GM12878 (cell line): ENCODE measurements at regions not wholly inside any gene's neighbourhood (a gene's known extent, or its start where the extent isn't known, plus 50 kb on each side); places are given as distances from the start of the nearest gene placed in this dataset.

Experiments
- ATAC-seq: fragments of 200-7000 bp; cut with Tn5 transposase; 3 replicates; pipeline ENCODE4 v1.9.1; 2020; ENCODE audit warnings: mild to moderate bottlenecking, moderate library complexity
- BruUV-seq: library from RNA; stranded (reverse); fragments of 400-500 nt; replicated peaks from 2 replicates; lab custom pipeline; 2021; lab: Mats Ljungman, UMichigan
- CTCF ChIA-PET: fragments of 300-600 bp; sonication (Branson Sonifier 250); formaldehyde crosslinking; extraction: SDS; loops from one replicate; lab custom pipeline; 2021; ENCODE audit warnings: inconsistent platforms; lab: Yijun Ruan, JAX
- POLR2A ChIA-PET: fragments of 350-600 bp; formaldehyde crosslinking; extraction: SDS; loops from one replicate; lab custom pipeline; 2021; ENCODE audit warnings: inconsistent platforms; lab: Charles Lee
- RAD21 ChIA-PET: fragments of 300-600 bp; sonication (Branson Sonifier 250); formaldehyde crosslinking; loops from one replicate; lab custom pipeline; 2023; ENCODE audit warnings: antibody characterized with exemption; ENCODE audit not compliant: unreplicated experiment; lab: Charles Lee
- SMC1A ChIA-PET: fragments of 300-600 bp; sonication (Branson Sonifier 250); formaldehyde crosslinking; loops from one replicate; lab custom pipeline; 2023; ENCODE audit not compliant: unreplicated experiment, uncharacterized antibody; lab: Charles Lee
- DNase-seq: peaks from one replicate; pipeline ENCODE4 v3.0.0-alpha.2; 2011; ENCODE audit warnings: low read depth, low spot score
- FAIRE-seq: peaks from 3 replicates; lab custom pipeline; 2011; peaks lifted over from hg19 to GRCh38; lab: Jason Lieb, UNC
- H2AFZ ChIP-seq: 2 replicates; pipeline ENCODE4 v1.6.0; 2011; ENCODE audit warnings: low read depth, low read length, control low read depth; ENCODE audit not compliant: control insufficient read depth
- H3K27ac ChIP-seq: 2 replicates; pipeline ENCODE4 v1.5.1; 2011; ENCODE audit warnings: control low read depth; ENCODE audit not compliant: control insufficient read depth, insufficient read depth
- H3K27me3 ChIP-seq, 2 experiments: replicated peaks in 1 of 2; 2 replicates each; pipeline versions ENCODE4 v1.6.0 to v1.6.1; 2011; ENCODE audit warnings: low read length in 1 of 2; ENCODE audit not compliant: control insufficient read depth in 2 of 2, insufficient read depth in 2 of 2
- H3K36me3 ChIP-seq, 2 experiments: 2 replicates each; pipeline ENCODE4 v1.5.1; 2011; ENCODE audit warnings: low read length in 1 of 2; ENCODE audit not compliant: control insufficient read depth in 2 of 2, insufficient read depth in 2 of 2
- H3K4me1 ChIP-seq: 2 replicates; pipeline ENCODE4 v1.6.1; 2011; ENCODE audit warnings: mild to moderate bottlenecking, low read length, moderate library complexity, mixed read lengths; ENCODE audit not compliant: control insufficient read depth, insufficient read depth
- H3K4me2 ChIP-seq: 2 replicates; pipeline ENCODE4 v1.6.0; 2011; ENCODE audit warnings: control low read depth; ENCODE audit not compliant: control insufficient read depth, insufficient read depth
- H3K4me3 ChIP-seq: fragments of 200-600 bp; sonication (generic); 2 replicates; pipeline ENCODE4 v1.5.1; 2016
- H3K79me2 ChIP-seq: 2 replicates; pipeline ENCODE4 v1.6.0; 2011; ENCODE audit warnings: low read length; ENCODE audit not compliant: control insufficient read depth, insufficient read depth
- H3K9ac ChIP-seq: 2 replicates; pipeline ENCODE4 v1.8.0; 2011; ENCODE audit warnings: low read length, control low read depth, mixed read lengths; ENCODE audit not compliant: control insufficient read depth, insufficient read depth
- H3K9me3 ChIP-seq: replicated peaks from 3 replicates; pipeline ENCODE4 v1.5.1; 2011; ENCODE audit warnings: mild to moderate bottlenecking, low read length; ENCODE audit not compliant: control insufficient read depth, insufficient read depth
- H4K20me1 ChIP-seq: 2 replicates; pipeline ENCODE4 v1.6.0; 2011; ENCODE audit not compliant: control insufficient read depth, insufficient read depth
- CBX3 ChIP-seq: fragments of 200-600 bp; sonication (generic); IDR thresholded peaks from 2 replicates; pipeline ENCODE4 v1.6.1; 2016; ENCODE audit warnings: low read depth, borderline replicate concordance
- KDM1A ChIP-seq: fragments of 200-600 bp; sonication (generic); IDR thresholded peaks from 2 replicates; pipeline ENCODE4 v1.6.1; 2016; ENCODE audit warnings: borderline replicate concordance
- MXI1 ChIP-seq: fragments of 150-350 bp; IDR thresholded peaks from 2 replicates; pipeline ENCODE4 v1.6.1; 2011; ENCODE audit warnings: low read depth, mild to moderate bottlenecking, inconsistent platforms, low read length, improper control_type of control experiment
- NFYA ChIP-seq: IDR thresholded peaks from 2 replicates; pipeline ENCODE4 v1.6.1; 2011; ENCODE audit warnings: low read depth, mild to moderate bottlenecking, low read length, improper control_type of control experiment, borderline replicate concordance
- NR2F1 ChIP-seq: fragments of 450-650 bp; conservative IDR thresholded peaks from 2 replicates; pipeline ENCODE4 v1.6.1; 2017; ENCODE audit warnings: mild to moderate bottlenecking
- POLR2AphosphoS2 ChIP-seq: IDR thresholded peaks from 2 replicates; pipeline ENCODE4 v1.6.1; 2011; ENCODE audit warnings: low read depth, mild to moderate bottlenecking, low read length, improper control_type of control experiment, moderate library complexity
- RUNX3 ChIP-seq: IDR thresholded peaks from 2 replicates; pipeline ENCODE4 v1.6.1; 2012; ENCODE audit warnings: low read length, inconsistent platforms
- STAT3 ChIP-seq: IDR thresholded peaks from 2 replicates; pipeline ENCODE4 v1.6.1; 2011; ENCODE audit warnings: low read depth, low read length, improper control_type of control experiment
- ZSCAN29 ChIP-seq: fragments of 450-650 bp; IDR thresholded peaks from 2 replicates; pipeline ENCODE4 v1.6.1; 2017; ENCODE audit warnings: mild to moderate bottlenecking, moderate library complexity
- WGBS: methylation state at CpG from one replicate; pipeline ENCODE4 v1.1.6; 2016; ENCODE audit warnings: low lambda C conversion rate; ENCODE audit not compliant: insufficient replicate concordance, insufficient coverage; ENCODE audit errors: missing lambda C conversion rate; 5-methylcytosine and 5-hydroxymethylcytosine counted together
- in situ Hi-C: fragments of 300-500 bp; cut with MboI; formaldehyde crosslinking; loops from 9 replicates; pipeline ENCODE4 v1.14.3; 2018; ENCODE audit warnings: mixed read lengths
- intact Hi-C: fragments of 100-400 bp; cut with micrococcal nuclease; formaldehyde crosslinking; loops from one replicate; pipeline ENCODE4 v1.14.2; 2022; ENCODE audit not compliant: unreplicated experiment
- TF ChIP-seq, protein P1 (sequence below): IDR thresholded peaks from 2 replicates; pipeline ENCODE4 v1.6.1; 2011; ENCODE audit warnings: mild to moderate bottlenecking, low read depth, low read length, moderate library complexity; ENCODE audit not compliant: insufficient replicate concordance

DNA sequence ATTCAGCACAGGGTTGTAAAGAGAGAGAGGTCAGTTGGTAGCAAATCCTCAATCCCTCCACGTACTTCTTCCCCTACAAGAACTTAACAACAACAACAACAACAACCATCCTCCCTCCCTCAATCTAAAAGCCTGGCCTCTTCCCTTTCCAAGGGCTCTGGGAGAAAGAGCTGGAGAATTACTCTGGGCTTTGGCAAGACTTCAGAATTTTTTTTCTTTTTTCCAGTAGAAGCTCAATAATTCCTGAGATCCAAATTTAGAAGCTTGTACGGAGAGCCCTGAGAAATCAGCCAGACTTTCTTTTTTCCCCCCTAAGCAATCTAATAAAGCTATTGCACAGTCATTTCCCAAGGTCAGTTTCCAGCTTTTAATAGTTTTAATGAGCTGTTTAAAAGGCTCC, 95.8 kb upstream of the CACNA2D3 start:
- no peak for TF ChIP-seq RUNX3
- TF ChIP-seq NR2F1, result no peak
- TF ChIP-seq KDM1A, result no peak
- TF ChIP-seq NFYA, result no peak
- no peak for TF ChIP-seq STAT3
- TF ChIP-seq ZSCAN29, result no peak
- TF ChIP-seq, protein P1, sequence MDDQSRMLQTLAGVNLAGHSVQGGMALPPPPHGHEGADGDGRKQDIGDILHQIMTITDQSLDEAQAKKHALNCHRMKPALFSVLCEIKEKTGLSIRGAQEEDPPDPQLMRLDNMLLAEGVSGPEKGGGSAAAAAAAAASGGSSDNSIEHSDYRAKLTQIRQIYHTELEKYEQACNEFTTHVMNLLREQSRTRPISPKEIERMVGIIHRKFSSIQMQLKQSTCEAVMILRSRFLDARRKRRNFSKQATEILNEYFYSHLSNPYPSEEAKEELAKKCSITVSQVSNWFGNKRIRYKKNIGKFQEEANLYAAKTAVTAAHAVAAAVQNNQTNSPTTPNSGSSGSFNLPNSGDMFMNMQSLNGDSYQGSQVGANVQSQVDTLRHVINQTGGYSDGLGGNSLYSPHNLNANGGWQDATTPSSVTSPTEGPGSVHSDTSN, result no peak
- TF ChIP-seq POLR2AphosphoS2, result no peak
- no peak for TF ChIP-seq MXI1
- no peak for TF ChIP-seq CBX3
- no peak overlapping the region for H3K27ac ChIP-seq
- RAD21 ChIA-PET, result no interaction called here
- no TSS peak for BruUV-seq
- H3K79me2 ChIP-seq, result no peaks in the 10 kb centered on the region
- H3K9me3 ChIP-seq, result no peaks in the 10 kb centered on the region
- FAIRE-seq (no peak), DNase-seq (no peak), ATAC-seq (no peak)
- H4K20me1 ChIP-seq, result no peaks in the 10 kb centered on the region
- CTCF ChIA-PET, result no interaction called here
- WGBS, result 0% methylated on average over 2 of the region's 2 CpGs
- in situ Hi-C loops (no loop called here), intact Hi-C loops (no loop called here)
- no peak overlapping the region for H3K4me3 ChIP-seq
- H3K9ac ChIP-seq, result no peak overlapping the region
- no peak overlapping the region for H3K4me2 ChIP-seq
- SMC1A ChIA-PET, result interaction anchor here (0.6 kb wide), 1 partner anchor 1168 kb away, joined by 3 read pairs; no protein-coding TSS in a partner anchor
- POLR2A ChIA-PET, result no interaction called here
- H3K4me1 ChIP-seq, result no peaks in the 10 kb centered on the region
- no peak overlapping the region for H2AFZ ChIP-seq
- H3K27me3 ChIP-seq, result no peaks in the 10 kb centered on the region
- H3K36me3 ChIP-seq, result no peaks in the 10 kb centered on the region; a peak in 1 of 4 replicates
